Urothelium cell line (cell line): ENCODE measurements at regions not wholly inside any gene's neighbourhood (a gene's known extent, or its start where the extent isn't known, plus 50 kb on each side); places are given as distances from the start of the nearest gene placed in this dataset.
"Not testable (repeated sequence)": the region's sequence is repeated elsewhere in the genome, so short reads cannot be mapped to it uniquely, and the experiment has no call there.

Experiments
- DNase-seq: peaks from one replicate; pipeline ENCODE4 v3.0.0; 2011; ENCODE audit warnings: low spot score, mixed read lengths
- FAIRE-seq: peaks from 2 replicates; lab custom pipeline; 2011; peaks lifted over from hg19 to GRCh38; lab: Jason Lieb, UNC

DNA sequence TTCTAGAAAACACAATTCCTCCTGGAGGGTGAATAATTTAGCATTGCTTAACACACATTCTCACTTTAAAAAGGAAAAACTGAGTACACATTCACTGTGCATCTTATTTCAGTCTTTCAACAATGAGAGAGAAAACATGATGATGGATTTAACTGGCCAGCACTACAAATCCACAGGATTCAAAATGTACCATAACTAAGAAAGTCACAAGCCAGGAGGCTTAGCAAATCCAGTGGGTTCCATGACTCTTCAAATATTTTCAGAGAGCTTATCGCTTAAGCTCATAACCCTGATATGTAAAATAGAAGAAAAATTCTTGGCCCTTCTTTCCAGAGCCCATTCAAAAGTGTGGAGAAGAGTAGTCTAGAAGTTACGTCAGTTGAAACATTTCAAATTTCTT is 820.3 kb downstream of the LTN1 start:
- FAIRE-seq (no peak), DNase-seq (no peak)

GRCh38 chr21:28167366-28167765 is 825.3 kb downstream of the LTN1 start:
- FAIRE-seq (no peak), DNase-seq (no peak)

DNA sequence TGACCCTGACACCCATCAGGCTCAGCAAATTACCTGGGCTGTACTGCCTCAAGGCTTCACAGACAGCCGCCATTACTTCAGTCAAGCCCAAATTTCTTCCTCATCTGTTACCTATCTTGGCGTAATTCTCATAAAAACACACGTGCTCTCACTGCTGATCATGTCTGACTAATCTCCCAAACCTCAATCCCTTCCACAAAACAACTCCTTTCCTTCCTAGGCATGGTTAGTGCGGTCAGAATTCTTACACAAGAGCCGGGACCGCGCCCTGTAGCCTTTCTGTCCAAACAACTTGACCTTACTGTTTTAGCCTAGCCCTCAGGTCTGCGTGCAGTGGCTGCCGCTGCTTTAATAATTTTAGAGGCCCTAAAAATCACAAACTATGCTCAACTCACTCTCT is 828.2 kb downstream of the LTN1 start:
- not testable (repeated sequence) for DNase-seq, FAIRE-seq

- FAIRE-seq, result not testable (repeated sequence)
These were observed 830.6 kb downstream of the LTN1 start for GRCh38 chr21:28162052-28162451.

GRCh38 chr21:28160378-28160777 is 832.3 kb downstream of the LTN1 start:
- DNase-seq (no peak), FAIRE-seq (no peak)

More at GRCh38 chr21:28162052-28162451, 830.6 kb downstream of the LTN1 start:
- DNase-seq, result peak; percentile 18

DNA sequence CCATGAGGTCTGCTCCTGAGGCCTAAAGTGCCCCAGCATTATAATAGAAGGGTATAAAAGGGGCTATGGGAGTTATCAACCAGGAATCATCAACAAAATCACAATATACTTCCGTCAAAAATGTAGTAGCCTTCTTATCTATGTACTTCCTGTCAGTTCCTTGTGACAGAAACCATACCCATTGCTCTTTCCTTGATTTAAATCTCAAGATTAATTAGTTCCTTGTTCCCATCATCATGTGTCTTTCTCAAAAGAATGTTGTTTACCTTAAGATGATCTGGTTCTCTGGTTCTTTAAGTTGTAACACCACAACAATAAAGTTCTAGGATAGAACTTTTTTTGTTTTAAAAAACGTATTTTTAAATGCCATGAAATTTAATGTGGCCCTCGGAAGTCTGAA is 833.3 kb downstream of the LTN1 start:
- FAIRE-seq (no peak), DNase-seq (no peak)

- DNase-seq (no peak), FAIRE-seq (no peak)
These were observed 836.1 kb downstream of the LTN1 start for GRCh38 chr21:28156590-28156989.

- FAIRE-seq (no peak), DNase-seq (no peak)
These were observed 838.6 kb downstream of the LTN1 start for GRCh38 chr21:28154121-28154520.

DNA sequence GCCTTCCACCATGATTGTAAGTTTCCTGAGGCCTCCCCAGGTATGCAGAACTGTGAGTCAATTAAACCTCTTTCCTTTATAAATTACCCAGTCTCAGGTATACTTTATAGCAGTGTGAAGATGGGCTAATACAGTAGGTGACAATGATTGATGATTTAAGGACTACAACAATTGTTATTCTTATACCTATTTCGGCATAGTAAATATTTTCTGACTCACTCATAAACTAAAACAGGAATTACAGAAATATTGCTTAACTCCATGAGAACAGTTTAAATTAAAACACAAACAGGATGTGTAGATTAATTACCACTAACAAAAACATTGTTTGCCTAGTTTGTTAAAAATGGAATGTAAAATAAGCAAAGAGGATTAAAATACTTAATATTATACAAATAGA is 839.9 kb downstream of the LTN1 start:
- peak; percentile 42 for FAIRE-seq

DNA sequence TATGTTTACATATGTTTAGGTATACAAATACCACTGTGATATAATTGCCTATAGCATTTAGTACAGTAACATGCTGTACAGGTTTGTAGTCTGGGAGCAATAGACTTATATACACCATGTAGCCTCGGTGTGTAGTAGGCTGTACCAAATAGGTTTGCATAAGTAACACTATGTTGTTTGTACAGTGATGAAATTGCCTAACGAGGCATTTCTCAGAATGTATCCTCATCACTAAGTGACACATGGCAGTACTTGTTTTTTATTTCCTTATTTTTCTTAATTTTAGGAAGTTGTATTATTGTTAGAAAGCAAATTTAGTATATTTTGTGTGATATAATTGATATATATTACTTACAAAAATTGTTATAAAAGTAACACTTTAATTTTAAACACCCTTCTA is 840.9 kb downstream of the LTN1 start:
- peak; percentile 50 for FAIRE-seq
- DNase-seq, result no peak

More for the DNA sequence above, 839.9 kb downstream of the LTN1 start:
- DNase-seq, result no peak

- FAIRE-seq (peak; percentile 77), DNase-seq (no peak)
These were observed 841.9 kb downstream of the LTN1 start for GRCh38 chr21:28150778-28151177.

GRCh38 chr21:28148400-28149064 is 844.1 kb downstream of the LTN1 start:
- DNase-seq (no peak), FAIRE-seq (peak; percentile 30)

DNA sequence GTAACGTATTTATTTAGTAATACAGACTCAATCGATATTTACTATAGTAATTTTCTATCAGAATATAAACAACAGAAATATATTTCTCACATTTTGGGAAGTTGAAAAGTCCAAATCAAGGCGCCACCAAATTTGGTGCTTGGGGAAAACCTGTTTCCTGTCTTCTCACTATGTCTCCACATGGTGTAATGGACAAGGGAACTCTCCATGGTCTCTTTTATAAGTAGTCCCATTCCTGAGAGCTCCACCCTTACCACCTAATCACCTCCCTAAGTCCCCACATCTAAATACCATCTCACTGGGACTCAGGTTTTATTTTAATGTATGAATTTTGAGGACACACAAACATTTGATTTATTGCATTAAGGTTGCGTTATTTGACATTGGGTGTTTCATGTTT is 848.0 kb downstream of the LTN1 start:
- FAIRE-seq, result no peak
- DNase-seq, result no peak

DNA sequence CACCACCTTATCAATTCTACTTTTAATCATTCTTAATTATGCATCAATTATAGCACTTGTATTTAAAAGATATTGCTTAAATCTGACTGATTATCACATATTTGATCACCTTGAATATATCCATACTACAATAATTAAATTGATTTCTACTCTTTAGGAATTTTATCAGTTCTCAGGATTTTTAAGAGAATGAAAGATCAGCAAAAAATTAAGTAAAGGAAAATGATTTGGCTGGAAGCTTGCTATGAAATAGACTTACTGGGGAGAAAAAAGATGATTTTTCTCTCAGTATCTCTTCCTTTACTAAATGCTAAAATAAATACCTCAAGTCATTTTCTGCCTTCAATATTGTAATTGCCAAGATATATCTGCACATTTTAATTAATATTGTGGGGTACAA is 848.6 kb downstream of the LTN1 start:
- DNase-seq (no peak), FAIRE-seq (no peak)

GRCh38 chr21:28142697-28143096 is 850.0 kb downstream of the LTN1 start:
- DNase-seq, result no peak
- FAIRE-seq, result no peak

GRCh38 chr21:28138272-28138671 is 854.4 kb downstream of the LTN1 start:
- DNase-seq, result no peak
- no peak for FAIRE-seq

- FAIRE-seq (peak; percentile 82), DNase-seq (no peak)
These were observed 855.9 kb downstream of the LTN1 start for GRCh38 chr21:28136656-28137255.

- DNase-seq, result no peak
- no peak for FAIRE-seq
These were observed 857.0 kb downstream of the LTN1 start for GRCh38 chr21:28135646-28136045.

DNA sequence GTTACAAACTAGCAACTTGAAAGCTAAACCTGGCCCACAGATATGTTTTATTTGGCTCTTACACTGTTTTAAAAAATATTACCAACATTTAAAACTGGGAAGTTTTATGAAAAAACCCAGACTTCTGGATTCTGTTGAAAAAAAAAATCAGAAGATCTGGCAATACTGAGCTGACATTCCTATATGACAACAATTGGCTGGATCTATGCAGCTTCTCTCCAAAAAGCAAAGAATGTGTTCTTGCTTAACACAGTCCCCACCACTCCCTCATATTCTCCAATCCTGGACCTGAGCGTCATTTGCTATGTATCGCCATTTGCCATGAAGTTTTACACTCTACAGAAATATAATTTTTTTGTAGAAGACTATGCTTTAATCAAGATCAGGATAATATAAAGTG is 859.6 kb downstream of the LTN1 start:
- no peak for DNase-seq
- no peak for FAIRE-seq

DNA sequence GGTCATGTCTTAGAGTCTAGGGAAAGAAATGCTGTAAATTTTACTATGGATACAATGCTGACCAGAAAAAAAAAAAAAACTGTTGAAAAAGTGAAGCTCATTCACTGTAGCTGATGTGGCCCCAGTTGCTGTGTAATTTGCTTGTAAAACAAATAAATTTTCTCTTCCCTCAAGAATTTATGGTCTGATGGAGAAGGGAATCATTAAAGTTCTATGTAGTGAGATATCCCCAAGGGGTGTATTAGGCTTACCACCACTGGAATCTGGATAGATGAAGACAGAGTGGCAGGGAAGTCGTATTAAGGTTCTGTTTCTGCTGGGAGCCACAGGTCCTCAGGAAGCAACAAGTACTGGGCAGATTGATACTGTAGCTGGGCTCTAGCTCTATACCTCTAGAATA is 860.0 kb downstream of the LTN1 start:
- DNase-seq, result no peak
- FAIRE-seq, result no peak

- FAIRE-seq (no peak), DNase-seq (no peak)
These were observed 865.4 kb downstream of the LTN1 start for GRCh38 chr21:28127175-28127785.

- DNase-seq, result no peak
- FAIRE-seq, result no peak
These were observed 866.0 kb downstream of the LTN1 start for GRCh38 chr21:28126521-28127174.
